Central memory CD4-positive, alpha-beta T cell (primary cell): ENCODE measurements at regions not wholly inside any gene's neighbourhood (a gene's known extent, or its start where the extent isn't known, plus 50 kb on each side); places are given as distances from the start of the nearest gene placed in this dataset.
A peak's percentile ranks its signal among the peaks of the same experiment; 100 is the strongest.
"Not testable (repeated sequence)": the region's sequence is repeated elsewhere in the genome, so short reads cannot be mapped to it uniquely, and the experiment has no call there.

Experiments
- DNase-seq: peaks from one replicate; pipeline ENCODE4 v3.0.0; 2022

DNA sequence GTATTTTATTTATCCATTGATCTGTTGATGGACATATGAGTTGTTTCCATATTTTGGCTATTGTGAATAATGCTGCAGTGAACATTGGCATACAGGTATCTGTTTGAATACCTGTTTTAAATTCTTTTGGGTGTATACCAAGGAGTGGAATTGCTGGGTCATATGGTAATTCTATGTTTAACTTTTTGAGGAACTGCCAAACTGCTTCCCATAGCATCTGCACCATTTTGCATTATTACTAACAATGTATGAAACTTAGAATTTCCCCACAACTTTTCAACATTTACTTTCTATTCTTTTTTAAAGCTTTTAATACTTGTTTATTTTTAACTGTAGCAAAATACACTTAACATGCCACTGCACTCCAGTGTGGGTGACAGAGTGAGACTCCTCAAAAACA is 57.0 kb upstream of the MSN start:
- DNase-seq: no peak

DNA sequence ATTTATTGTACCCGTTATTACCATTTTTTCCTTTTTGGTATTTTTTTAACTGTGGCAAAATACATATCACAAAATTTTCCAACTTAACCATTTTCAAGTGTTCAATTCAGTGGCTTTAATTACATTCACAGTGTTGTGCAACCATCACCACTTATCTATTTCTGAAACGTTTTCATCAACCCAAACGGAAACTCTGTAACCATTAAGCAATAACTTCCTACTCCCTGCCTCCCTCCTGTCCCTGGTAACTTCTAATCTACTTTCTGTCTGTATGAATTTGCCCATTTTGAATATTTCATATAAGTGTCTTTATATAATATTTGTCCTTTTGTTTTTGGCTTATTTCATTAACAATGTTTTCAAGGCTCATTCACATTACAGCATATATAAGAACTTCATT is 57.4 kb upstream of the MSN start:
- DNase-seq: no peak

DNA sequence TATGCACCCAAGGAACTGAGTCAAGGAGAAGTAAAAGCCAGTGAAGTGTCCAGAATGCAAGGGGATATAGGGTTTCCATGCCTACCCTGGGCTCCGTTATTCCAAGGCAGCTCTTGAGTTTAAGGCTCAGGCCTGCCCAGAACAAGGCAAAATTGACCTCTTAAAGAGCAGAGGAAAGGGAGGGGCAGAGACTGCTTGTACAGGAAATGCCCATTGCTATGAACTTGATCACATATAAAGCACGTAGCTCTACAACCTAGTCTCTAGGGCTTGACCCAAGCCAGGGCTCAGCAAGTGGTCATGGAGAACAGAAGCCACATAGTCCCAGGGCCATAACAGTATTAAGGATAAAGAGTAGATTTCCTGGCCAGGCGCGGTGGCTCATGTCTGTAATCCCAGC is 58.2 kb upstream of the MSN start:
- DNase-seq: no peak

DNA sequence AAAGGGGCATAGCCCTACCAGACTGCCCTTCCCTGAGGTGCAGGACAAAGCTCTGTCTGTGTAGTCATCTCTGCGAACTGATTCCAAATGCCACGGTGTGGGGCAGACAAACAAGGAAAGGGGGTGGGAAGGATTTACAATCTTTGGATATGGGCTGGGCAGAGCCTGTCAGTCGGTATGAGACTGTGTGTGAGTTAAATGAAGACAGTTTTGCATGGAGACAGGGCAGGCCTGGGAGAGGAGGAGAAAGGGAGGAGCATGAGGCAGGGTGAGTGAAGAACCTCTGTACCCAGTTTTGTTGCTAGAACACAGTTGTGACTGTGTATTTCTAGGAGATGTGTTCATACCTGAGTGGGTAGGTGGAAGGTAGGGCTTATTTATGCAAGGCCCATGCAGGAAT is 59.4 kb upstream of the MSN start:
- DNase-seq: no peak

DNA sequence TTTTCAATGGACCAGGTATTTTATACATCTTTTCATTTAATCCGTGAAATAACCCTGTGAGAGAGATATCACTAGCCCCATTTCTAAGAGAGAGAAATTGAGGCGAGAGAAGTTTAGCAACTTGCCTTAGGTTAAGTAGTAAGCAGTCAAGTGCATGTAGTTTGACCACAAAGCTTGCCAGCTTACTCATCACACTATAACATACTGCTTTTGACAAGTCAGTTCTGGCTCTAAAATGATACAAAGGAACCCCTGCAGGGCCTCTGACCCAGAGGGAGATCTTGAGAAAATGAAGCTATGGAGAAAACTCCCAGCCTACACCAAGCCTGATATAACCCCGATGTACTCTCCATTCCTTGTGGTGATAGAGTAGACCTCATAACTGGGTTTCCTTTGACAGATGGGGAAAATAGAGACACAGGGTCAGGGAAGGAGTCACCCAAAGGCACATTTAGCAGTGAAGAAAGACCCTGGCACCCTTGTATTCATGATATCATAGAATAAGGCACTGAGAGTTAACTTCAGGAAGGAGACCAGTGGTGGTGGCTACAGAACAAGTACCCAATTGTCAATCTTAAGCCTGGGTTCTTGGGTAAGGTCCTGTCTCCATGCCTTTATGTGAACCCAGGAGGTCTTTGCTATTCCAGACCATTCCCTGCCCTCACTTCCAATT is 60.2 kb upstream of the MSN start:
- DNase-seq: no peak

DNA sequence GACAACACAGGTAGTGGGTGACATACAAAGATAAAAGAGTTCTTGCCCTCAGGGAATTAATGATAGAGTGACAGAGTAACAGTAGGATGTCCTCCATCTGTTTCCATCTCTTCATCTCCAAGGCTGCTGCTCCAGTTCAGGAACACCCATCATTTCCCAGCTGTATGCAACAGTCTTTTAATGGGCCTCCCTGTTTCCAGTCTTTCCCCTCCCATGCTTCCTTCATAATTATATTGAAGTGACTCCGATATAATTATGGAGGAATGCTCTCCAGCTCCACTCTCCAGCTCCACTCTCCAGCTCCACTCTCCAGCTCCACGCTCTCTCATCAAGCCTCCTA is 65.3 kb upstream of the MSN start:
- no peak for DNase-seq

DNA sequence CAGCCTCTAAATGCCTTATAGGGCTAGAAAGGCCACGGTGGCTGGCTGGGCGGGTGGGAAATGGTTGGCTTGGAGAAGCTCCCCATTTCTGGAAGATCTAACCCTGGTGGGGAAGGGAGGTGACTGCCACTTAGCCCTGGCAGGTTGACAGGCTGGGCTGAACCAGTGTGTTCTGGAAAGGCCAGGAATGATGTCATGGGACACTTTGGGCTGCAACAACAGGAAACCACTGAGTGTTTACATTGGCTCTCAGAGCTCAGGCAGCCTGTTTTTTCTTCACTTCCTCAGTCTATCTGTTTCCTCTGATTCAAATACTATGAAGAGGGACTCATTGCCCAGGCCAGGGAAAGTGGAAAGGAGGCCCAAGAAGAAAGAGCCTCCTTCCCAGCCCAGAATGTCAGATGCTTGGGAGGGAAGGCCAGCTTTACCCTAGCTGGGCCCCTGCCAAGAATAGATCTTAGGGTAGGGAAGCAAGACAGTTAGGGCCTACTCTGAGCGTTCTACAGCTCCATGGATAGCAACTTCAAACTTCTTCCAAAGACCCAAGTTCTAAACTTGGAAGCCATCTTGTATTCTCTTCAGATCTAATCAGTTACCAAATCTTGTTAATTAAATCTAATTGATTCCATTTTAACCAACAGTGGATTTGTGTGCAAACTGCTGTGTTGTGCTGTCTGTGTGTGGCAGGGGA is 65.8 kb upstream of the MSN start:
- peak; percentile 53 for DNase-seq

DNA sequence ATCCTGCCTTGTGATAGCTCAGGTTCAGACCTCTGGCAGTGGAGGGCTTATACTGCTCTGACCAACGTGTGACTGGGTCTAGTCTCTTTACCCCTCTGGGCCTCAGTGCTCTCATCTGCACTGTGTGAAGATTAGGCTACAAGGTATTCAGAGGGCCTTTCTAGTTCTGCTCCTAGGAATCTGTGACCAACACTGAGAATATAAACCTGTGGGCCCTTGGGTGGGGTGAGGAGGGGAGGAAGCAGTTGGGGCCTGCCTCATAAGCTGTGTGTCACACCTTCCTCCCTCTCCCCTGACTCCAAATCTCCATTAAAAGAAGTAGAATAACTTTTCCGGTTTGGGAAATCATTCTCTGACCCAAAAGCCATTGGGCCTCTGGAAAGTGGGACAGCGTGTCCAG is 66.3 kb upstream of the MSN start:
- no peak for DNase-seq

DNA sequence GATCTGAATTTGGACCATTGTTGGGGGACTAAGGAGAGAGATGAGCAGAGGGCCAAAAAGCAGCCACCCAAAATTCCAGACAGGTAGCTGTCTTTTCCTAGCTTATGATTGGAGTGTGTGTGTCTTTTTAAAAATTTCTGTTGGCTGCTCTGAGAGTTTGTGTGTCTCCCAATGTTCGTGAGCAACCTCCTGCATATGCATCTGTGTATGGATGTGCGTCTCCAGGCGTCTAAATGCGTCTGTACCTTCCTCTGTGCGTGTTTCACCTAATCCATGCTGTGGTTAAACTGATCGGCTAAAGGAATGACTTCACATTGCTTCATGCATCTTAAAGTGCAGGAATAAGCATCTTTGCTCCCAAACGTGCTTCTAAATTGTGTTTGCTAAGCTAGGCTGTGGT is 65.5 kb upstream of the LAS1L start:
- DNase-seq: no peak

DNA sequence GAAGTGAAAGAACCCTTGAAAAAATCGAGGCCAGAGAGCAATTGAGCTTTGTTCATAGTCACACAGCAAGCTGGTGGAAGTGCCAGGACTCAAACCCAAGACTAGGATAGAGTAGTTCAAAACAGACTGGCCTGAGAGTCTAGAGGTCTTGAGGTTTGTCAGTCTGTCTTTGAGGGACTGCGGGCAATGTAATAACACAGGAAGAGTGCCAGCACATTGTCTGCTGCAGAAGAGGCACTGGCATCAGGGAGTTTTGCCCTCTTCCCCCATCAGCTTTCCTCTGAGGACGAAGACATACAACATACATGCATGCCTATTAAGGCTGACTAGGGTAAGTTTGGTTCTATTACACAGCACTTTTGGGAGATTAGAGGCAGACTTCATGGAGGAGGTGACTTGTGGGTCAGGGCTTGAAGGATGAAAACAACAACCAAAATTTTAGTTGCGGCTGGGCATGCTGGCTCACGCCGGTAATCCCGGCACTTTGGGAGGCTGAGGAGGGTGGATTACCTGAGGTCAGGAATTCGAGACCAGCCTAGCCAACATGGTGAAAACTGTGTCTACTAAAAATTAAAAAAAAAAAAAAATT is 64.1 kb upstream of the LAS1L start:
- DNase-seq: peak; percentile 4

DNA sequence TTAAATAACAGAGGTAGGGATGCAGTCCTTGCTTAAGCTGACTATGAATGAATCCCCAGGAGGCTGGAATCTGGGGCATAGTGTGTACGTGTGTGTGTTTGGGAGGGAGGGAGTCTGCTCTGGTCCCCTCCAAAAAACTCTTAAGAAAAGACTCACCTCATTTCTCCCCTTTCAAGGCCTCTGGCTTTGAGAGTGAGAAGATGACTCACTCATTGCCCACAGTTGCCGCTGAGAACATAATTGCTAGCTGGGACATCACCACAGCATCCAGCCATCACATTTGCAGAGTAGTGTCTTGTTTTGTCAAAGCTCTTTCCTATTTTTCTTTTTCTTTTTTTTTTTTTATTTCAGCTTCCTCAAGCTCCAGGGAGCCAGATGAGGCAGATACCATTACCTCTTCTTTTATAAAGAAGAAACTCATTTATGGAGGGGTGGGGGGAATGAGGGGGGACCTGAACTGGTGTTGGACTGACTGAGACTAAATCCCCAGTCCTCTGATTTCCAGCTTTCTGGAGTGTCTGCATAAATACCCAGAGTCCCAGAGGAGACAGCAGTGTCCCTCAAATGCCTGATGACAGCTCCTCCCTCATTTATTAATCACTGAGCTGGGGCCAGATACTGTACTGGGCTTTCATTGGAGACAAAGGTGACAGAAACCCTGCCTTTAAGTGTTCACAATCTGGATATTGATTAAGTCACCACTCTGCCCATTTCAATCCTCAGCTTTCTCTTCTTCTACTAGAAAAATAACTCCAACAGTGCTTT is 61.9 kb upstream of the LAS1L start:
- peak; percentile 59 for DNase-seq

DNA sequence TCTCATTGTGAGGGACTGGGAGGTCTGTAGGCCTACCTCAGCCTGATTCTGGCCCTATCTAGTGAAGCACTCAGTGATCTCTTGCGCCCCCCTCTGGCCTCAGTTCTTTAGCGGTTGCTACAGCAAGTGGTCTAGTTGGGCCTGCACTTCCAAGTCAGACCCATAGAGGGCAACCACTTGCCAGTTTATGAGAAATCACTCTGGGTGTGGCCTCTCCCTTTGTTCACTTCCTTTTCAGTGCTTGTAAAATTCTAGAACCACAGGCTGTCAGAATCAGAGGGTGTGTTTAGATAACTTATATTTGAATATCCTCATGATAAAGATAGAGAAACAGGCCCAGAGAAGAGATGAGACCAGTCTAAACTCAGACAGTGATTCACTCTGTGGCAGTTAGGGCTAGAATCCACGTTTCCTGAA is 60.9 kb upstream of the LAS1L start:
- peak; percentile 89 for DNase-seq

DNA sequence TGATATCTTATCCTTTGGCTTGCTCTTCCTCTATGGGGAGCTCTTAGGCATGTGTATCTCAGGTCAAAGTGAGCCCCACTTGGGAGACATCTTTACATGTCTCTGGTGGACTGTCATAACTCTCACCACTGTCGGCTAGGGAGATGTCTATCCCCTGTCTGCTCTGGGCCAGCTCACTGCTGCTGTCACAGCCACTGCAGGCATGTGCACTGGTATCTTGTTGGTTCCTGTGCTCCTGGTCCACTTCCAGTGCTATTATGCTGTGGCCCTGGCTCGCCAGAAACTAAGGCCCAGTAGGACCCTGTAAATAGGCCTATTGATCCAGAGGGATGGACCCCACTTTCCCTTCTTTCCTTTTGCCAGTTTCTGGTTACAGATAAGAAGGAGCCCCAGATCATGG is 56.6 kb upstream of the LAS1L start:
- DNase-seq: no peak

DNA sequence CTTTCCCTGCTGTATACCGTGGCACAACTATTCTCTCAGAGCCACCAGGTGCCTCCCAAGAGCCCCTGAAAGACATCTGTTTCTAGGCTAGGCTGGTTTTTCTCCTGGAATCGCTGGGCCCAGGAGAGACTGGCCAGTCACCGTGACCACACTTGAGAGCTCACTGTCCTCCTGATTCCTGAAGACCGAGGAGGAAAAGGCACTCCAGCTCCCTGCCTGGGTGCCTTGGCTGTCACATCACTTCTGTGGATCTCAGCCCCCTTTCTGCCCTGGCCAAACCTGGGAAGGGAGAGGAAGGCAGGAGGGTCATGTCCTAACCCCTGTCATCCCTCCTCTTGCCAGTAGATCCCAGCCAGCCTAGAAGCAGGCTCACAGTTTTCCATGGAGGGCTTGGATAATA is 54.7 kb upstream of the LAS1L start:
- no peak for DNase-seq

DNA sequence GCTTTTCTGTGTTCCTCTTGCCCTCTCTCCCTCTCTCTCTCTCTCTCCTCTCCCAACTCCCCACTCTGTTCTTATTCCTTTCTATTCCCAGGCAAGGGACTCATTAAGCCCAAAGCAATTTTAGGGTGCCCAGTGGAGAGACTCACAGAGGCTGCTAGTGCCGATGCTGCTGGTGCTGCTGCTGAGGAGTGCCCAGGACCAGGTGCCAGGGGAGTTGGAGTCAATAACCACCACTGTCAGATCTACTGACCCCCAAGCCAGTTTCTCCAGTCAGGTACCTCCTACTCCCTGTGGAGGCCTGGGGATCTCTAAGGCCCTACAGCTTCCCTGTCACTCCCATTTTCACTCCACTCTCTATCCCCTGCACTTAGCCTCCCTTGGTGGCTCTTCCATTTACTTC is 54.2 kb upstream of the LAS1L start:
- no peak for DNase-seq

DNA sequence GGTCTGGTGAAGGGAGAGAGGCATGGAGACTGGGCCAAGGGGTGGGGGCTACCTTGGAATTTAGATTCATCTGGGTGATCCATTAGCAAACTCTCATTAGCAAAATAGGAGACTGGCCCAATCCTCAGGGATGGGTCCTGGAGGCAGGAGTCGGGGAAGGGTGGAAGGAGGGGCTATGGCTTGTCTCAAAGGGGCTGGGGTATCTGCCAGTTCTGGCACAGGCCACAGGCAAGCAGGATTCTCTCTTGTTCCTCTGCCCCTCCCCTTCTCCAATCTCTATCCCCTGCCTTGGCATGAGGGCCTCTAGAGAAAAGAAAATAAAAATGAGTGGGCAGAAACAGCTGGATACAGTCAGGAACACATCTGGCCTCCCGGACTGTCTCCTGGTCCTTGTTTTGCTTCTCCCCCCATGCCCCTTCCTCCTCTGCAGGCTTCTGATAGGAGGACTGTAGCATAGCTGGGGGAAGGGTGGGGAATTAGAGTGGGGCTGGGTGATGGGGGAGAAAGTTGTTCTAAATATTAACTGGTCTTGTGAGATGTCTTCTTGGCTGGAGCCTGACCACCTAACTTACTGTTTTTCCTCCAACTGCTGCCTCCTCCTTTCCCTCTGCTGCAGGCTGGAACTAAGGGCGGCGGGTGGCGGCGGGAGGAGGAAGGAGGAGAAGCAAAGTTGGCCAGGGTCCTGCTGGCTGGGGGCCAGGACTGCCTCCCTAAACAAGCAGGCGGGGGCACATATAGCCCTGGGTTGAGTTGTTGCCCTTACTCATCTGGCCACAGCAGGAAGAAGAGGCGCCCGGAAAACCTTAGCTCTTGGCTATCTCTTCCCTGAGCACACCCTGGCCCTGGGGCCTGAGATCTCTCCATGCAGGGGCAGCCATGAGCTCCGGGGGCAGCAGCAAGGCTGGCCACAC is 53.3 kb upstream of the LAS1L start:
- DNase-seq: no peak

DNA sequence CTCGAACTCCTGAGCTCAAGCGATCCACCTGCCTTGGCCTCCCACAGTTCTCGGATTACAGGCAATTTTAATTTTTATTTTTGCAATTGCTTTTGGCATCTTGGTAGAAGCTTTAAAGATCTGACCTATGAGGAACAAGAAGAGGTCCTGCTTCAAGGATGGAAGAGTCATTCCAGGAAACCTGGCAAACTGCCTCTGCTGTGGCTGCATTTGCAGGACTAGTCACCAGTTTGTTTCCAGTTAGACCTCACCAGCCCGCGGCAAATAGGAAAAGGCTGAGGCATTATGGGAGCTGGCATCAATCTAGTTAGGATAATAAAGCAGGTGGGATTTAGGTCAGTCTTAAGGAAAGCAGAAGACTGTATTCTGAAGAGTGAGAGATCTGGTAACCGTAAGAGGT is 51.9 kb upstream of the LAS1L start:
- DNase-seq: no peak

DNA sequence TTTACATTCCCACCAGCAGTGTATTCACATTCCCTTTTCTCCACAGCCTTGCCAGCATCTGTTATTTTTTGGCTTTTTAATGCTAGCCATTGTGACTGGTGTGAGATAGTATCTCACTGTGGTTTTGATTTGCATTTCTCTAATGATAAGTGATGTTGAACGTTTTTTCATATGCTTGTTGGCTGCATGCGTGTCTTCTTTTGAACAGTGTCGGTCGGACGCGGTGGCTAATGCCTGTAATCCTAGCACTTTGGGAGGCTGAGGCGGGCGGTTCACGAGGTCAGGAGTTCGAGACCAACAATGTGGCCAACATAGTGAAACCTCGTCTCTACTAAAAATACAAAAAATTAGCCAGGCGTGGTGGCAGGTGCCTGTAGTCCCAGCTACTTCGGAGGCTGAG is 50.6 kb upstream of the LAS1L start:
- not testable (repeated sequence) for DNase-seq
